CD4-positive, alpha-beta memory T cell (primary cell): ENCODE measurements at regions not wholly inside any gene's neighbourhood (a gene's known extent, or its start where the extent isn't known, plus 50 kb on each side); places are given as distances from the start of the nearest gene placed in this dataset.
"Not testable (repeated sequence)": the region's sequence is repeated elsewhere in the genome, so short reads cannot be mapped to it uniquely, and the experiment has no call there.

Source experiments
- CTCF ChIA-PET: fragments of 350-600 bp; sonication (Branson Sonifier 250); formaldehyde crosslinking; loops from one replicate; lab custom pipeline; 2021; ENCODE audit warnings: inconsistent platforms; ENCODE audit not compliant: partially characterized antibody; lab: Charles Lee
- POLR2A ChIA-PET: fragments of 350-600 bp; sonication (Branson Sonifier 250); formaldehyde crosslinking; loops from one replicate; lab custom pipeline; 2021; ENCODE audit not compliant: partially characterized antibody; lab: Charles Lee
- DNase-seq, 5 donors: peaks; one replicate each; pipeline versions ENCODE4 v3.0.0 to v3.0.0-alpha.2; 2020 to 2022; ENCODE audit warnings: mixed read lengths in 1 of 5
- H3K27ac ChIP-seq: one replicate; pipeline ENCODE4 v1.7.0; 2013; ENCODE audit warnings: low read depth, low read length
- H3K27me3 ChIP-seq: 2 replicates; pipeline ENCODE4 v1.7.0; 2013; ENCODE audit warnings: mild to moderate bottlenecking, low read length, moderate library complexity; ENCODE audit not compliant: insufficient read depth
- H3K36me3 ChIP-seq: 2 replicates; pipeline ENCODE4 v1.7.0; 2013; ENCODE audit warnings: mild to moderate bottlenecking, low read length, moderate library complexity; ENCODE audit not compliant: insufficient read depth
- H3K4me1 ChIP-seq: 2 replicates; pipeline ENCODE4 v1.7.0; 2013; ENCODE audit warnings: mild to moderate bottlenecking, low read length, moderate library complexity; ENCODE audit not compliant: insufficient read depth
- H3K4me3 ChIP-seq, 2 donors: one replicate each; pipeline ENCODE4 v1.7.0; 2013; ENCODE audit warnings: low read length in 2 of 2, mild to moderate bottlenecking in 1 of 2
- H3K9me3 ChIP-seq, 2 donors: one replicate each; pipeline ENCODE4 v1.7.0; 2013; ENCODE audit warnings: low read length in 2 of 2, control low read depth in 1 of 2; ENCODE audit not compliant: control insufficient read depth in 1 of 2
- H3K27ac Mint-ChIP-seq, 7 donors: one replicate each; pipeline ENCODE4 v1.8.0; 2020 to 2021; ENCODE audit warnings: mixed read lengths in 7 of 7, mild to moderate bottlenecking in 6 of 7, inconsistent platforms in 3 of 7, moderate library complexity in 3 of 7
- H3K27me3 Mint-ChIP-seq, 2 donors: one replicate each; pipeline ENCODE4 v1.8.0; 2020 to 2021; ENCODE audit warnings: mixed read lengths in 2 of 2
- H3K36me3 Mint-ChIP-seq, 2 donors: one replicate each; pipeline ENCODE4 v1.8.0; 2020 to 2021; ENCODE audit warnings: mixed read lengths in 2 of 2, inconsistent platforms in 1 of 2, mild to moderate bottlenecking in 1 of 2
- H3K4me1 Mint-ChIP-seq, 4 donors: one replicate each; pipeline ENCODE4 v1.8.0; 2020 to 2021; ENCODE audit warnings: mixed read lengths in 4 of 4, mild to moderate bottlenecking in 1 of 4
- H3K4me3 Mint-ChIP-seq, 8 donors: one replicate each; pipeline ENCODE4 v1.8.0; 2020 to 2021; ENCODE audit warnings: mixed read lengths in 8 of 8, mild to moderate bottlenecking in 7 of 8, moderate library complexity in 6 of 8, inconsistent platforms in 3 of 8
- H3K9me3 Mint-ChIP-seq, 8 donors: one replicate each; pipeline ENCODE4 v1.8.0; 2020 to 2021; ENCODE audit warnings: mixed read lengths in 8 of 8, mild to moderate bottlenecking in 5 of 8, inconsistent platforms in 3 of 8, moderate library complexity in 1 of 8
- intact Hi-C: fragments of 100-400 bp; cut with micrococcal nuclease; formaldehyde crosslinking; loops from one replicate; pipeline ENCODE4 v1.15.1; 2023

GRCh38 chr3:96319166-96319565, 495.2 kb upstream of the EPHA6 start:
- CTCF ChIA-PET = no interaction called here
- Histone ChIP-seq H3K4me1 (no peaks in the 10 kb centered on the region), H3K27me3 (no peaks in the 10 kb centered on the region), H3K9me3 (no peaks in the 10 kb centered on the region), H3K27ac (no peak overlapping the region), H3K4me3 (no peak overlapping the region), H3K36me3 (no peaks in the 10 kb centered on the region)
- no peak overlapping the region for H3K27ac Mint-ChIP-seq
- peaks cover 0 to 10% (median 3%) of the 10 kb centered on the region in 8 donors for H3K9me3 Mint-ChIP-seq
- no peaks in the 10 kb centered on the region for H3K27me3 Mint-ChIP-seq
- no peak for DNase-seq
- H3K4me1 Mint-ChIP-seq = no peaks in the 10 kb centered on the region
- H3K36me3 Mint-ChIP-seq = no peaks in the 10 kb centered on the region
- H3K4me3 Mint-ChIP-seq = no peak overlapping the region
- intact Hi-C loops = no loop called here
- POLR2A ChIA-PET = no interaction called here

GRCh38 chr3:96324087-96324486, 490.3 kb upstream of the EPHA6 start:
- Mint-ChIP-seq H3K4me1 (no peaks in the 10 kb centered on the region), H3K36me3 (no peaks in the 10 kb centered on the region), H3K9me3 (peaks cover 0 to 8% (median 3%) of the 10 kb centered on the region in 8 donors), H3K27me3 (no peaks in the 10 kb centered on the region), H3K4me3 (no peak overlapping the region), H3K27ac (no peak overlapping the region)
- H3K27ac ChIP-seq = no peak overlapping the region
- ChIA-PET CTCF (no interaction called here), POLR2A (no interaction called here)
- no peaks in the 10 kb centered on the region for H3K4me1 ChIP-seq
- intact Hi-C loops = no loop called here
- no peaks in the 10 kb centered on the region for H3K9me3 ChIP-seq
- DNase-seq = no peak
- H3K27me3 ChIP-seq = no peaks in the 10 kb centered on the region
- no peaks in the 10 kb centered on the region for H3K36me3 ChIP-seq
- no peak overlapping the region for H3K4me3 ChIP-seq

GRCh38 chr3:96330795-96331194, 483.6 kb upstream of the EPHA6 start:
- H3K9me3 ChIP-seq = no peaks in the 10 kb centered on the region
- no peaks in the 10 kb centered on the region for H3K36me3 ChIP-seq
- DNase-seq = no peak
- ChIA-PET CTCF (no interaction called here), POLR2A (no interaction called here)
- H3K27ac Mint-ChIP-seq = no peak overlapping the region
- no peaks in the 10 kb centered on the region for H3K4me1 ChIP-seq
- H3K9me3 Mint-ChIP-seq = peaks cover 0 to 11% (median 2%) of the 10 kb centered on the region in 8 donors
- no peaks in the 10 kb centered on the region for H3K36me3 Mint-ChIP-seq
- no peaks in the 10 kb centered on the region for H3K27me3 ChIP-seq
- H3K4me3 ChIP-seq = no peak overlapping the region
- no peaks in the 10 kb centered on the region for H3K4me1 Mint-ChIP-seq
- no peak overlapping the region for H3K27ac ChIP-seq
- intact Hi-C loops = no loop called here
- no peak overlapping the region for H3K4me3 Mint-ChIP-seq
- H3K27me3 Mint-ChIP-seq = no peaks in the 10 kb centered on the region

- Mint-ChIP-seq H3K4me3 (no peak overlapping the region), H3K36me3 (no peaks in the 10 kb centered on the region), H3K9me3 (peaks cover 0 to 9% (median 2%) of the 10 kb centered on the region in 8 donors), H3K27ac (no peak overlapping the region), H3K27me3 (no peaks in the 10 kb centered on the region), H3K4me1 (no peaks in the 10 kb centered on the region)
- intact Hi-C loops = no loop called here
- no peak for DNase-seq
- H3K4me3 ChIP-seq = no peak overlapping the region
- H3K27ac ChIP-seq = no peak overlapping the region
- H3K27me3 ChIP-seq = no peaks in the 10 kb centered on the region
- no peaks in the 10 kb centered on the region for H3K36me3 ChIP-seq
- POLR2A ChIA-PET = no interaction called here
- CTCF ChIA-PET = no interaction called here
- no peaks in the 10 kb centered on the region for H3K4me1 ChIP-seq
- no peaks in the 10 kb centered on the region for H3K9me3 ChIP-seq
Measured at GRCh38 chr3:96331341-96331740, 483.1 kb upstream of the EPHA6 start.

GRCh38 chr3:96334779-96335178, 479.6 kb upstream of the EPHA6 start:
- Histone ChIP-seq H3K4me1 (no peaks in the 10 kb centered on the region), H3K4me3 (no peak overlapping the region), H3K27ac (no peak overlapping the region), H3K27me3 (no peaks in the 10 kb centered on the region), H3K9me3 (no peaks in the 10 kb centered on the region), H3K36me3 (no peaks in the 10 kb centered on the region)
- Mint-ChIP-seq H3K36me3 (no peaks in the 10 kb centered on the region), H3K9me3 (peaks cover 0 to 8% (median 3%) of the 10 kb centered on the region in 8 donors), H3K4me1 (no peaks in the 10 kb centered on the region), H3K4me3 (no peak overlapping the region), H3K27me3 (no peaks in the 10 kb centered on the region), H3K27ac (no peak overlapping the region)
- ChIA-PET POLR2A (no interaction called here), CTCF (no interaction called here)
- DNase-seq = no peak
- intact Hi-C loops = no loop called here

- Mint-ChIP-seq H3K36me3 (no peaks in the 10 kb centered on the region), H3K27ac (no peak overlapping the region), H3K9me3 (peaks cover 0 to 11% (median 1%) of the 10 kb centered on the region in 8 donors), H3K4me3 (no peak overlapping the region), H3K27me3 (no peaks in the 10 kb centered on the region), H3K4me1 (no peaks in the 10 kb centered on the region)
- no peaks in the 10 kb centered on the region for H3K9me3 ChIP-seq
- intact Hi-C loops = no loop called here
- H3K27me3 ChIP-seq = no peaks in the 10 kb centered on the region
- no peak for DNase-seq
- ChIA-PET CTCF (no interaction called here), POLR2A (no interaction called here)
- H3K36me3 ChIP-seq = no peaks in the 10 kb centered on the region
- H3K4me1 ChIP-seq = no peaks in the 10 kb centered on the region
- no peak overlapping the region for H3K27ac ChIP-seq
- H3K4me3 ChIP-seq = no peak overlapping the region
Measured at GRCh38 chr3:96347289-96347688, 467.1 kb upstream of the EPHA6 start.

- H3K4me1 ChIP-seq, CTCF ChIA-PET, POLR2A ChIA-PET, H3K27ac Mint-ChIP-seq, intact Hi-C loops, H3K27me3 ChIP-seq, DNase-seq, H3K9me3 ChIP-seq, H3K36me3 Mint-ChIP-seq, H3K4me3 ChIP-seq, H3K36me3 ChIP-seq, H3K4me3 Mint-ChIP-seq, H3K27me3 Mint-ChIP-seq, H3K4me1 Mint-ChIP-seq, H3K27ac ChIP-seq: not testable (repeated sequence)
- peaks cover 0 to 11% (median 3%) of the 10 kb centered on the region in 8 donors for H3K9me3 Mint-ChIP-seq
Measured at GRCh38 chr3:96351598-96351997, 462.8 kb upstream of the EPHA6 start.

GRCh38 chr3:96354106-96354505, 460.3 kb upstream of the EPHA6 start:
- POLR2A ChIA-PET = no interaction called here
- no peak overlapping the region for H3K4me3 Mint-ChIP-seq
- no peaks in the 10 kb centered on the region for H3K4me1 Mint-ChIP-seq

More at GRCh38 chr3:96354106-96354505, 460.3 kb upstream of the EPHA6 start:
- no peaks in the 10 kb centered on the region for H3K36me3 ChIP-seq
- H3K27me3 Mint-ChIP-seq = no peaks in the 10 kb centered on the region
- H3K36me3 Mint-ChIP-seq = no peaks in the 10 kb centered on the region
- H3K4me1 ChIP-seq = no peaks in the 10 kb centered on the region
- H3K27ac Mint-ChIP-seq = no peak overlapping the region
- DNase-seq = no peak
- CTCF ChIA-PET = no interaction called here
- peaks cover 0 to 20% (median 8%) of the 10 kb centered on the region in 8 donors for H3K9me3 Mint-ChIP-seq
- no peaks in the 10 kb centered on the region for H3K27me3 ChIP-seq
- intact Hi-C loops = no loop called here
- no peaks in the 10 kb centered on the region for H3K9me3 ChIP-seq
- no peak overlapping the region for H3K4me3 ChIP-seq
- no peak overlapping the region for H3K27ac ChIP-seq
